Peyer's patch (tissue), 4 donors: ENCODE measurements at regions not wholly inside any gene's neighbourhood (a gene's known extent, or its start where the extent isn't known, plus 50 kb on each side); places are given as distances from the start of the nearest gene placed in this dataset.

Experiments used
- DNase-seq, 3 donors: peaks; one replicate each; pipeline ENCODE4 v3.0.0-alpha.2; 2017 to 2019
- H3K27ac ChIP-seq, 4 donors: fragments of 200-600 bp; sonication (generic); one replicate each; pipeline ENCODE4 v1.5.1; 2016 to 2019
- H3K27me3 ChIP-seq, 2 donors: fragments of 200-600 bp; sonication (generic); one replicate each; pipeline ENCODE4 v1.5.1; 2019
- H3K36me3 ChIP-seq, 3 donors: fragments of 200-600 bp; sonication (generic); one replicate each; pipeline ENCODE4 v1.5.1; 2016 to 2019
- H3K4me1 ChIP-seq, 4 donors: fragments of 200-600 bp; sonication (generic); one replicate each; pipeline ENCODE4 v1.5.1; 2016 to 2019
- H3K4me3 ChIP-seq, 4 donors: fragments of 200-600 bp; sonication (generic); 1 replicate in 3 of 4; 2 replicates in 1 of 4; pipeline ENCODE4 v1.5.1; 2016 to 2019; ENCODE audit warnings: mild to moderate bottlenecking in 1 of 4
- H3K9me3 ChIP-seq, 4 donors: fragments of 200-600 bp; sonication (generic); one replicate each; pipeline ENCODE4 v1.5.1; 2016 to 2019; ENCODE audit warnings: mild to moderate bottlenecking in 1 of 4
- CTCF ChIP-seq, 6 experiments: fragments of 450-650 bp in 4 of 6; fragments of 200-600 bp in 2 of 6; sonication (generic) in 1 of 6; IDR thresholded peaks; one replicate each; pipeline ENCODE4 v1.5.1; 2017 to 2019; ENCODE audit warnings: antibody characterized with exemption in 6 of 6, mild to moderate bottlenecking in 3 of 6, moderate library complexity in 1 of 6
- POLR2A ChIP-seq, 2 donors: fragments of 450-650 bp; IDR thresholded peaks; one replicate each; pipeline ENCODE4 v1.5.1; 2017; ENCODE audit warnings: antibody characterized with exemption in 2 of 2, mild to moderate bottlenecking in 2 of 2, moderate library complexity in 2 of 2

GRCh38 chr20:60931696-60932095, 320.4 kb upstream of the CDH4 start:
- no peak for DNase-seq
- no peaks in the 10 kb centered on the region for H3K27me3 ChIP-seq
- H3K27ac ChIP-seq: no peak overlapping the region
- TF ChIP-seq POLR2A (IDR thresholded peaks at IDR 0.05) (no peak), CTCF (IDR thresholded peaks at IDR 0.05) (no peak)
- H3K4me1 ChIP-seq: no peaks in the 10 kb centered on the region
- H3K9me3 ChIP-seq: no peaks in the 10 kb centered on the region
- no peaks in the 10 kb centered on the region for H3K36me3 ChIP-seq
- H3K4me3 ChIP-seq: no peak overlapping the region

- TF ChIP-seq CTCF (IDR thresholded peaks at IDR 0.05): no peak
- TF ChIP-seq POLR2A (IDR thresholded peaks at IDR 0.05): no peak
- Histone ChIP-seq H3K27me3 (no peaks in the 10 kb centered on the region), H3K9me3 (no peaks in the 10 kb centered on the region), H3K27ac (no peak overlapping the region), H3K4me3 (no peak overlapping the region), H3K36me3 (no peaks in the 10 kb centered on the region), H3K4me1 (no peaks in the 10 kb centered on the region)
- no peak for DNase-seq
Measured at GRCh38 chr20:60934724-60935123, 317.3 kb upstream of the CDH4 start.

GRCh38 chr20:60935971-60936370, 316.1 kb upstream of the CDH4 start:
- H3K27ac ChIP-seq: no peak overlapping the region
- H3K36me3 ChIP-seq: no peaks in the 10 kb centered on the region
- no peak for DNase-seq
- no peaks in the 10 kb centered on the region for H3K9me3 ChIP-seq
- H3K4me3 ChIP-seq: no peak overlapping the region
- TF ChIP-seq CTCF (IDR thresholded peaks at IDR 0.05) (no peak), POLR2A (IDR thresholded peaks at IDR 0.05) (no peak)
- H3K27me3 ChIP-seq: no peaks in the 10 kb centered on the region
- no peaks in the 10 kb centered on the region for H3K4me1 ChIP-seq

GRCh38 chr20:60937585-60937984, 314.5 kb upstream of the CDH4 start:
- H3K9me3 ChIP-seq: no peaks in the 10 kb centered on the region
- H3K27me3 ChIP-seq: no peaks in the 10 kb centered on the region
- no peaks in the 10 kb centered on the region for H3K36me3 ChIP-seq
- H3K4me3 ChIP-seq: no peak overlapping the region
- DNase-seq: no peak
- H3K27ac ChIP-seq: no peak overlapping the region
- TF ChIP-seq CTCF (IDR thresholded peaks at IDR 0.05): no peak
- no peak for TF ChIP-seq POLR2A (IDR thresholded peaks at IDR 0.05)
- no peaks in the 10 kb centered on the region for H3K4me1 ChIP-seq

- no peak for DNase-seq
- Histone ChIP-seq H3K27ac (no peak overlapping the region), H3K9me3 (no peaks in the 10 kb centered on the region), H3K36me3 (no peaks in the 10 kb centered on the region), H3K4me1 (no peaks in the 10 kb centered on the region), H3K27me3 (no peaks in the 10 kb centered on the region), H3K4me3 (no peak overlapping the region)
- TF ChIP-seq CTCF (IDR thresholded peaks at IDR 0.05) (no peak), POLR2A (IDR thresholded peaks at IDR 0.05) (no peak)
Measured at GRCh38 chr20:60941379-60941778, 310.7 kb upstream of the CDH4 start.

GRCh38 chr20:60947819-60948218, 304.2 kb upstream of the CDH4 start:
- Histone ChIP-seq H3K4me1 (no peaks in the 10 kb centered on the region), H3K36me3 (no peaks in the 10 kb centered on the region), H3K27ac (no peak overlapping the region), H3K4me3 (no peak overlapping the region), H3K27me3 (no peaks in the 10 kb centered on the region), H3K9me3 (no peaks in the 10 kb centered on the region)
- TF ChIP-seq POLR2A (IDR thresholded peaks at IDR 0.05): no peak
- TF ChIP-seq CTCF (IDR thresholded peaks at IDR 0.05): no peak
- DNase-seq: no peak
